GM18867 (cell line): ENCODE measurements at regions not wholly inside any gene's neighbourhood (a gene's known extent, or its start where the extent isn't known, plus 50 kb on each side); places are given as distances from the start of the nearest gene placed in this dataset.
"Not testable (repeated sequence)": the region's sequence is repeated elsewhere in the genome, so short reads cannot be mapped to it uniquely, and the experiment has no call there.

Experiments
- ATAC-seq: cut with Tn5 transposase; IDR thresholded peaks from one replicate; pipeline ENCODE4 v1.9.1; 2021; ENCODE audit warnings: mild to moderate bottlenecking, moderate library complexity; ENCODE audit not compliant: unreplicated experiment

- peak; percentile 99 for ATAC-seq
Measured at GRCh38 chr5:50501491-50502228, 60.6 kb upstream of the EMB start.

- ATAC-seq, result not testable (repeated sequence)
Measured at GRCh38 chr5:50513028-50513457, 72.0 kb upstream of the EMB start.

DNA sequence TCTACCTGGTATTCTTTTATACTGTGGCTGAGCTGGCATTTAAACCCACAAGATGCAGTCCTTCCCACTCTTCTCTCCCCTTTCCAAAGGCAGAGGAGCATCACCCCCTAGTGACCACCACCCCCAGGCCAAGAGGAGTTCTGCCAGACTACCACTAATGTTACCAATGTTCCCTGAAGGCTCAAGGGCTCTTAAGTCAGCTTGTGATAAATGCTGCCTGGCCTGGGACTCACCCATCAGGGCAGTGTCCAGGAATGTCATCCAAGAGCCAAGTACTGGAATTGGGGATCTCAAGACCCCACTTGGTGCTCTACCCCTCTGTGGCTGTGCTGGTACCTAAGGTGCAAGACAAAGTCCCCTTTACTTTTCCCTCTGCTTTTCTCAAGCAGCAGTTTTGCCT is 80.0 kb upstream of the EMB start:
- not testable (repeated sequence) for ATAC-seq

GRCh38 chr5:50527514-50528060 is 86.5 kb upstream of the EMB start:
- not testable (repeated sequence) for ATAC-seq

DNA sequence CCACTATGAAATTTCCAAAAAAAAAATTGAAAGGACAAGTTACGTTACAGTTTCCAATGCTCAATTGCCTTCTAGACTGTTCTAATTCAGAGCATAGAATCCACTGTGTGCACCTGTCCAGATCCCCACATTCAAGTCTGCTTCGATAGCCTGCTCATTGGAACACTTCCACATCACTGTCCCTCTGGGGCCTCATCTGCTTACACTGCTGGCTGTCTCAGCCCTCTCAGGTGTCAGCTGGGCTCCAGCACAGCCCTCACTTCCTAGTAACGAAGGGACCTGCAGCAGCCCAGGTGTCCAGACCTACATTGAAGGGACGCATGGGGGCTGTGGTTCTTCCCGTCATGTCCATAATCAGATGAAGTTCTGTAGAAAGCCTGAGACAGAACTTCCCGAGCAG is 94.3 kb upstream of the EMB start:
- no peak for ATAC-seq

DNA sequence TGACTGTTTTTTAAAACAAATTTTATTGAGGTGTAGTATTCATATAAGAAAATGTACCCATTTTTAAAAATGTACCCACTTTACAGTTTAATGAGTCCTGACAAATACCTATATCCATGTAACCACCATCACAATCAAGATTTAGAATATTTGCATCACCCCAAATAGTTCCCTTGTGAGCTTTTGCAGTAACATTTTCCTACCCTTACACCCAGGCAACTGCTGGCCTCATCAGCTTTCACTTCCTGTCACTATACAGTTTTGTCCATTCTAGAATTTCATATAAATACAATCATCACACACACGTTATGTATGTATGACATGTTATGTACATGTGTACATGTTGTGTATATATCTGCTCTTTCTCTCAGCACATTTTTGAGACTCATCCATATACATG is 96.4 kb upstream of the EMB start:
- ATAC-seq, result peak; percentile 71

- ATAC-seq, result peak; percentile 84
Measured at GRCh38 chr5:50547303-50547702, 106.2 kb upstream of the EMB start.

DNA sequence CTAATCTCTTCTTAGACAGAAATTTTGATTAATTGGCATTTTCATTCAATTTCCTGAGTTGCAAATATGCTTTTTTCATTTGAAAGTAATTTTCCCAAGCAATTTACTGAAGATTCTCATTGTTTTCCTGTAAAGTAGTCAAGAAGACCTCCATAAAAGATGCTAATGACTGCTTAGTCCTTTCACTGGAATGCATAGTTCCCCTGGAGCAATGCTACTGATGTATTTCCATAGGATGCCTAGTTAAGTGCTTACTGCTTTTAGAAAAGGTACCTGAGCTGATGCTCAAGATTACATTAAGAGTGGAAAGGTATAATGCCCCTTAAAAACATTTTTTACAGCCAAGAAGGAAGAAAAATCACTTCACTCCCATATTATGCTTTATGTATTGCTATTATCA is 109.2 kb upstream of the EMB start:
- ATAC-seq, result no peak

DNA sequence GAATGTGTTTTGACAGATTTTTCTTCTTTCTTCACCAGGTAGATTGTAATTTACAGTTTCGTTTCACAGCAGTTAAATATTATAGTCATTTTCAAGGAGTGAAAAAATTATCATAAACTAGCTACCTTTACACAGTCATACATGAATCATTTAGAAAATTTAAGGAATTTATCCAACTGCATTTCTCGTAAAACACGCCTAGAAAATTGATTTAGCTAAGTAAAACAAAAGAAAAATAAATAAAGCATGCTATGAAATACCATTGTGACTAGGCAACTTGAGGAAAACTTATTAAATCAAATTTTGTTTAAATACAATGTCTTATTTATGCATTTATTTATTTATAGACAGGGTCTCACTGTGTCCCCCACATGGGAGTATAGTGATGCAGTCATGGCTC is 109.9 kb upstream of the EMB start:
- ATAC-seq, result no peak

DNA sequence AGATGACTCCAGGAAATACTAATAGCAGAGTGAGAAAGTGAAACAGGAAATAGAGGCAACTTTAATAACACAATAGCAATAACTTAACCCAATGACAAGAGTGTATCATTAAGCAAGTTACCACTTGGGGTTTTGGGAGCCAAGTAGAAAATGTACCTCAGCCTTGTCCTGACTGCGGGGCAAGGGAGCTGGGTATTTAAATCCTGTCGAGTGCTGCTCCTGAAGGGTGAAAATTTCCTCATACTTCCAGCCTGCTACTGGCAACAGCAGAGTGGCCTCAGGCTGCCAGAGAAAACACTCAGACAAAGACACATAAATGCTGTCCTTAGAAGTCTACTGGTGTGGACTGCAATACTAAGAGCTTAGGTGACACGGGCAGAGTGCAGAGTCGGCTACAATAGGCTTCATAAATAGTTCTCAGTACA is 112.5 kb upstream of the EMB start:
- ATAC-seq, result no peak

DNA sequence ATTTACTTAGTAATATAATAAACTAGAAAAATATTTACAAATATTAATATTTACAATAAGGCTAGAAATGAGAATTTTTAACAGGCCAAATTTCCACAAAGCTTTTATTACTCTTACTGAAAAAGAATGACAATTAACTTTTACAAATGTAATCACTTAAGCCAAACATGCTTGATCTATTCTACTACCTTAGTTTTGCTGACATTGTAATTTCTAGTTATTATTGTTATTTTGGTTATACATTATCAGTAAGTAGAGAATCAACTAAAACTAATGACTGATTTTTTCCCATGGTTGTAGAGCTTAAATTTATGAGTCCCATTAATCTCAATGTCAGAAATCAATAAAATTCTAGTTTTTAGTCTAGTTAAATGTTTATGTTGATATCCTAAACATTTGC is 107.8 kb upstream of the PARP8 start:
- not testable (repeated sequence) for ATAC-seq

GRCh38 chr5:50559955-50560354 is 106.5 kb upstream of the PARP8 start:
- ATAC-seq, result no peak

DNA sequence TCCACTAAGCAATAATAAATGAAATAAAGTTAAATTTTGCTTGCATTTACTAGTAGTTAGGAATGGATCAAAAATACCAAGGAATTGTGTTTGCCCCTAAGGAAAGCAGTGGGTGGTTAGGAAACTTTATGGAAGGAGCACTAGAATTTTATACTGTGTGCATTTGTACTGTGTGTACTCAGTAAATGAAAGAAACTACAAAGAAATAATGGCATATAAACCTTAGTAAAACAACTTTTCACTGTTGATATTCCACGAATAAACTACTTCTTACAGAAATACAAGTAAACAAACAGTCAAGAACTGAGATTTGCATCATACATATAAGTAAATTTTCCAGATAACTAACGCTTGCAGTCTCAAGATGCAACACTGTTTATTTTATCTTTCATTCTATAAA is 103.7 kb upstream of the PARP8 start:
- ATAC-seq, result no peak

GRCh38 chr5:50564079-50564478 is 102.4 kb upstream of the PARP8 start:
- peak; percentile 89 for ATAC-seq

DNA sequence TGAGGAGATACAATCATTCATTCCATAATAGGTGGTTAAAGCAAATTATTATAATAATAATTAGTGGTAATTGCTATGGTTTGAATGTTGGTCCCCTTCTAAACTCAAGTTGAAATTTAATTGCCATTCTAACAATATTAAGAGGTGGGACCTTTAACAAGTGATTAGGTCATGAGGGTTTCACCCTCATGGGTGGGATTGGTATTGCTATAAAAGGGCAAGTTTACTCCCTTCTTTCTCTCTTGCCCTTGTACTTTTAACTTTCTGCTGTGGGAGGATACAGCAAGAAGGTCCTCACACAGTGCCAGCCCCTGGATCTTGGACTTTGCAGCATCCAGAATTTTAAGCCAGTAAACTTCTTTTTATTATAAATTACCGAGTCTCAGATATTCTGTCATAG is 101.9 kb upstream of the PARP8 start:
- peak; percentile 28 for ATAC-seq

DNA sequence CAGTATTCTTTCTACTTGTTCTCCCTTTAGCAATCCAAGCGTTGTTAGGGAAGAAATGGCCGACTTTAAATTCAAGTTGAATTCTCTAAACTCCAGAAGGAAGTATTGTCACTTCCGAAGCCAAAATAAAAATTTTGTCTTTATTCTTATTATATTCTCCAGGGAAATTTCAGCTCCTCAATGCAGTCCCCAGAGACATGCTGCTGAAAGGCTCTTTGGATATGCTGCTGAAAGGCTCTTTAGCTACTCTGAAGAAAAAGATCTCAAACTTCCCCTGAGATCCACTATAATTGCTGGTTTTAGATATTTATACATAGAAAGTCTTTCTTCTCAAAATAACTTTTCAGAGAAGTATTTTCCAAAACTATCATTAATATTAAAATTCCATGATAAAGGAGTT is 92.3 kb upstream of the PARP8 start:
- ATAC-seq, result no peak

DNA sequence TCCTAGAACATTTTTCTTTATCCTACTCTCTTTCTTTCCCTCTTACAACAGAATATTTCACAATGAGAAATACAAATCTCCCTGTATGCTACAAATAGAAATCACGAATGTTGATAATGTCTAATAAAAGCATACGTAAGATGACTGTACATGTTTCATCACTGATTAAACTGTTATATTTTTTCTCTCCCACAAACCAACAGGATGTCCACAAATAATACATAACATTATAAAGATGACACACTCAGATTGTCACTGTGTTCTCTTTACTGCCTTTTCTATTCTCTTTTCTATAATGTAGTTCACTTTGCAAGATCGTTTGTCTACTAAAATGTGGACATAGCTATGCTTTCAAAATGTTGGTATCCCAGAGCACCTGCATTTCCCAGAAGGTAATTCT is 90.7 kb upstream of the PARP8 start:
- ATAC-seq, result no peak

DNA sequence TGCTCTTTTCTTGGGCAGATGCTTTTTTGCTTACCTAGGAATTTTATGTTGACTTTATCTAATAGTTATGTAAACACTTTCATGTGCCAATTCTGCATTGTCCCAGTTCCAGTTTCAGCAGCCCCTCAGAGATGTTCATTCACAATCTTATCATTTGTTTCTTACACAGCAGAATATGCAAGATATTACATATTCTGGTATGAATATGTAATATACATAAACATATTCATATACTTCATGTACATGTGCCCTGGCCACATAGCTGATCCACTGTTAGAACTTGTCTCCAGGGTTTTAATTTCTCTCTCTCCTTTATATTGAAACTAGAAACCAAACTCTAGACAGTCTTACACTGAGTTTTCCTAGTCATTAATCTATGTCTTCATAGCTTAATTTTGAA is 90.2 kb upstream of the PARP8 start:
- ATAC-seq, result no peak

DNA sequence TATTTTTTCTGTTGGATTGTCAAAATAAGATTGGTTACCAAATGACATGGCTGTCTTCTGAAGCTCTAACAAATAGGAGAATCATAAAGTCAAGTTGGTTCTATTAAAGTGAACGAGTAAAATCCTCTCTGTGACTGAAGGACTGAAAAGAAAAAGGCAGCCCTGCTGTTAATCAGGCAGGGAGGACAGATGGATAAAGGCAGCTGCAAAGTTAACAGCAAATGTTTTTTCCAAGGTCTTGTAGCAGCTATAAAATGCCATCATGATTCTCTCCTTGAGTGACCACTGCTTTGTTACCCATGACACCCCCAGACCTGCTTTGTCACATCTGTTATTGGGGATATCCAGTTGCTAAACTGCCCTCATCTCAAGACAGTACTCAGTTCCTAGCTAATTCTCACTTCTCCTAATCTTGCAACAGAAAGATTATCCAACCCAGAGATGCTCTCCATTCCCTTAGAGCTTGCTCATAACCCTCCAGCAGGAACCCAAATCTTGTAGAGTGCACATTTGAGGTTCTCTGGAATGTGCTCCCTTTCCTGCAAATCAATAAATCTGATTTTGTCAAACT is 89.7 kb upstream of the PARP8 start:
- ATAC-seq, result no peak

- no peak for ATAC-seq
Measured at GRCh38 chr5:50580506-50580905, 85.9 kb upstream of the PARP8 start.

DNA sequence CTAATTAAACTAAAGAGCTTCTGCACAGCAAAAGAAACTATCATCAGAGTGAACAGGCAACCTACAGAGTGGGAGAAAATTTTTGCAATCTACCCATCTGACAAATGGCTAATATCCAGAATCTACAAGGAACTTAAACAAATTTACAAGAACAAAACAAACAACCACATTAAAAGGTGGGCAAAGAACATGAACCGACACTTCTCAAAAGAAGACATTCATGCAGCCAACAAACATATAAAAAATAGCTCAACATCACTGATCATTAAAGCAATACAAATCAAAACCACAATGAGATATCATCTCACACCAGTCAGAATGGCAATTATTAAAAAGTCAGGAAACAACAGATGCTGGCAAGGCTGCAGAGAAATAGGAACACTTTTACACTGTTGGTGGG is 84.6 kb upstream of the PARP8 start:
- ATAC-seq, result not testable (repeated sequence)

GRCh38 chr5:50582699-50583098 is 83.7 kb upstream of the PARP8 start:
- ATAC-seq, result no peak
